Suprapubic skin (tissue), 4 donors: ENCODE measurements at regions not wholly inside any gene's neighbourhood (a gene's known extent, or its start where the extent isn't known, plus 50 kb on each side); places are given as distances from the start of the nearest gene placed in this dataset.

ENCODE experiments used
- DNase-seq, 2 donors: peaks; one replicate each; pipeline ENCODE4 v3.0.0-alpha.2; 2019; ENCODE audit warnings: low spot score in 2 of 2
- H3K27ac ChIP-seq: fragments of 200-600 bp; sonication (generic); one replicate; pipeline ENCODE4 v1.5.1; 2019
- H3K27me3 ChIP-seq: fragments of 200-600 bp; sonication (generic); one replicate; pipeline ENCODE4 v1.5.1; 2019
- H3K36me3 ChIP-seq: fragments of 200-600 bp; sonication (generic); one replicate; pipeline ENCODE4 v1.5.1; 2019
- H3K4me1 ChIP-seq: fragments of 200-600 bp; sonication (generic); one replicate; pipeline ENCODE4 v1.5.1; 2019
- H3K4me3 ChIP-seq: fragments of 200-600 bp; sonication (generic); one replicate; pipeline ENCODE4 v1.5.1; 2019; ENCODE audit warnings: mild to moderate bottlenecking
- H3K9me3 ChIP-seq: fragments of 200-600 bp; sonication (generic); one replicate; pipeline ENCODE4 v1.5.1; 2019
- EP300 ChIP-seq: sonication (generic); formaldehyde crosslinking; IDR thresholded peaks from one replicate; pipeline ENCODE4 v1.6.1; 2017; ENCODE audit warnings: antibody characterized with exemption
- POLR2A ChIP-seq, 2 donors: fragments of 450-650 bp; IDR thresholded peaks; one replicate each; pipeline ENCODE4 v1.6.1; 2017; ENCODE audit warnings: antibody characterized with exemption in 2 of 2, mild to moderate bottlenecking in 2 of 2, moderate library complexity in 2 of 2
- POLR2AphosphoS5 ChIP-seq, 3 donors: sonication (generic); formaldehyde crosslinking; IDR thresholded peaks; one replicate each; pipeline ENCODE4 v1.6.1; 2017; ENCODE audit warnings: antibody characterized with exemption in 3 of 3
- WGBS: methylation state at CpG from one replicate; pipeline ENCODE4 v1.1.5; 2018; 5-methylcytosine and 5-hydroxymethylcytosine counted together
- TF ChIP-seq, protein P1 (sequence below), 2 donors: fragments of 200-600 bp in 1 of 2; fragments of 450-650 bp in 1 of 2; sonication (generic) in 1 of 2; IDR thresholded peaks; one replicate each; pipeline ENCODE4 v1.5.1; 2016 to 2019; ENCODE audit warnings: antibody characterized with exemption in 2 of 2, mild to moderate bottlenecking in 1 of 2, moderate library complexity in 1 of 2

- Histone ChIP-seq H3K36me3 (no peaks in the 10 kb centered on the region), H3K4me3 (no peak overlapping the region), H3K4me1 (peaks cover 4% of the 10 kb centered on the region), H3K9me3 (peaks cover 12% of the 10 kb centered on the region), H3K27me3 (peaks cover 16% of the 10 kb centered on the region), H3K27ac (no peak overlapping the region)
- 83% methylated on average over 9 of the region's 18 CpGs for WGBS
- no peak for DNase-seq
- TF ChIP-seq POLR2A (IDR thresholded peaks at IDR 0.05) (no peak), EP300 (no peak), POLR2AphosphoS5 (IDR thresholded peaks at IDR 0.05) (no peak)
- TF ChIP-seq, protein P1, sequence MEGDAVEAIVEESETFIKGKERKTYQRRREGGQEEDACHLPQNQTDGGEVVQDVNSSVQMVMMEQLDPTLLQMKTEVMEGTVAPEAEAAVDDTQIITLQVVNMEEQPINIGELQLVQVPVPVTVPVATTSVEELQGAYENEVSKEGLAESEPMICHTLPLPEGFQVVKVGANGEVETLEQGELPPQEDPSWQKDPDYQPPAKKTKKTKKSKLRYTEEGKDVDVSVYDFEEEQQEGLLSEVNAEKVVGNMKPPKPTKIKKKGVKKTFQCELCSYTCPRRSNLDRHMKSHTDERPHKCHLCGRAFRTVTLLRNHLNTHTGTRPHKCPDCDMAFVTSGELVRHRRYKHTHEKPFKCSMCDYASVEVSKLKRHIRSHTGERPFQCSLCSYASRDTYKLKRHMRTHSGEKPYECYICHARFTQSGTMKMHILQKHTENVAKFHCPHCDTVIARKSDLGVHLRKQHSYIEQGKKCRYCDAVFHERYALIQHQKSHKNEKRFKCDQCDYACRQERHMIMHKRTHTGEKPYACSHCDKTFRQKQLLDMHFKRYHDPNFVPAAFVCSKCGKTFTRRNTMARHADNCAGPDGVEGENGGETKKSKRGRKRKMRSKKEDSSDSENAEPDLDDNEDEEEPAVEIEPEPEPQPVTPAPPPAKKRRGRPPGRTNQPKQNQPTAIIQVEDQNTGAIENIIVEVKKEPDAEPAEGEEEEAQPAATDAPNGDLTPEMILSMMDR (IDR thresholded peaks at IDR 0.05) = no peak
These were observed 103.1 kb upstream of the INSIG1 start for GRCh38 chr7:155194382-155195140.

GRCh38 chr7:155195939-155196523 is 101.6 kb upstream of the INSIG1 start:
- H3K27me3 ChIP-seq = peaks cover 12% of the 10 kb centered on the region
- no peaks in the 10 kb centered on the region for H3K36me3 ChIP-seq
- H3K27ac ChIP-seq = no peak overlapping the region
- TF ChIP-seq POLR2AphosphoS5 (IDR thresholded peaks at IDR 0.05) = no peak
- no peak for TF ChIP-seq EP300
- TF ChIP-seq POLR2A (IDR thresholded peaks at IDR 0.05) = no peak
- TF ChIP-seq, protein P1 (IDR thresholded peaks at IDR 0.05) = no peak
- H3K4me3 ChIP-seq = no peak overlapping the region
- H3K9me3 ChIP-seq = peaks cover 12% of the 10 kb centered on the region
- no peak for DNase-seq
- WGBS = 73% methylated on average over 1 of the region's 1 CpG
- H3K4me1 ChIP-seq = peaks cover under 1% of the 10 kb centered on the region

DNA sequence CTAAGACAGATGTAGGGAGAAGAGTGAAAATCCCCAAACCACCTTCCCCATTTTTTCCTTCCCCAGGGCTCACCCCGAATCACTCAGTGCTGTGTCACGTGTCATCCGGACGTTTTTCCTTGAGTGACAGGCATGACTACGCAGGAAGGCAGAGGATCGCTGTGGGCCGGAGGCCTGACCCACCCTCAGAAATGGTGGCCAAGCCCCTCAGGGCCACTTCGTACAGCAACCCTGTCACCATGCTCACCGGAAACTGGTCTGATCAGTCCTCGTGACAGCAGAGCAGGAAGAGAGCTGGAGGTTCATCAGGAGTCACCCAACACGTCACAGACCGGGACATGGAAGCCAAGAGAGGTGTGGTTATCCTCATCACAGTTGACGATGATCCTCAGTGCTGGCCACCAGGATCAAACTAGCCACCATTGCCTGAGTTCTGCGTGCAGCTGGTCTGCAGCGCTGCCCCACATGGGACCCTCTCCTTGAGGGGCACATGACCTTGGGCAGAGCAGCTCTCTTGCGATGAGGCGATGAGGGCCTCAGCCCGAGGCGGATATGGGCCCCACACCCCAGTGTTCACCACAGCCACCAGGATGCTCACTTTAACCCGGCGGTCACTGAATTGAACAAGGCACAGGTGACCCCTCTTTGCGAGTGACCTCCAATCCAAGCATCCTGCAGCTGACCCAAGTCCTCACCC is 99.3 kb upstream of the INSIG1 start:
- Histone ChIP-seq H3K36me3 (no peaks in the 10 kb centered on the region), H3K4me3 (no peak overlapping the region), H3K27ac (no peak overlapping the region), H3K4me1 (no peaks in the 10 kb centered on the region), H3K9me3 (peaks cover 12% of the 10 kb centered on the region), H3K27me3 (peaks cover 6% of the 10 kb centered on the region)
- WGBS = 71% methylated on average over 11 of the region's 22 CpGs
- DNase-seq = no peak
- TF ChIP-seq EP300 (no peak), POLR2AphosphoS5 (IDR thresholded peaks at IDR 0.05) (no peak), POLR2A (IDR thresholded peaks at IDR 0.05) (no peak)
- TF ChIP-seq, protein P1 (IDR thresholded peaks at IDR 0.05) = no peak

GRCh38 chr7:155198901-155199845 is 98.5 kb upstream of the INSIG1 start:
- no peak for DNase-seq
- Histone ChIP-seq H3K27ac (no peak overlapping the region), H3K36me3 (no peaks in the 10 kb centered on the region), H3K9me3 (peaks cover 12% of the 10 kb centered on the region), H3K27me3 (peaks cover 6% of the 10 kb centered on the region), H3K4me3 (no peak overlapping the region), H3K4me1 (no peaks in the 10 kb centered on the region)
- no peak for TF ChIP-seq POLR2AphosphoS5 (IDR thresholded peaks at IDR 0.05)
- TF ChIP-seq POLR2A (IDR thresholded peaks at IDR 0.05) = no peak
- TF ChIP-seq, protein P1 (IDR thresholded peaks at IDR 0.05) = no peak
- no peak for TF ChIP-seq EP300
- 77% methylated on average over 13 of the region's 13 CpGs for WGBS
